GM23248 (cell line): ENCODE measurements at regions not wholly inside any gene's neighbourhood (a gene's known extent, or its start where the extent isn't known, plus 50 kb on each side); places are given as distances from the start of the nearest gene placed in this dataset.

ENCODE experiments used
- EZH2 ChIP-seq: fragments of 200-600 bp; sonication (generic); IDR thresholded peaks from 2 replicates; pipeline ENCODE4 v1.6.1; 2018; ENCODE audit warnings: antibody characterized with exemption, mild to moderate bottlenecking; ENCODE audit not compliant: insufficient read depth, poor library complexity, severe bottlenecking
- EZH2phosphoT487 ChIP-seq: fragments of 200-600 bp; sonication (generic); IDR thresholded peaks from 2 replicates; pipeline ENCODE4 v1.6.1; 2018; ENCODE audit warnings: antibody characterized with exemption, moderate library complexity, mild to moderate bottlenecking, low read depth; ENCODE audit not compliant: insufficient read depth

DNA sequence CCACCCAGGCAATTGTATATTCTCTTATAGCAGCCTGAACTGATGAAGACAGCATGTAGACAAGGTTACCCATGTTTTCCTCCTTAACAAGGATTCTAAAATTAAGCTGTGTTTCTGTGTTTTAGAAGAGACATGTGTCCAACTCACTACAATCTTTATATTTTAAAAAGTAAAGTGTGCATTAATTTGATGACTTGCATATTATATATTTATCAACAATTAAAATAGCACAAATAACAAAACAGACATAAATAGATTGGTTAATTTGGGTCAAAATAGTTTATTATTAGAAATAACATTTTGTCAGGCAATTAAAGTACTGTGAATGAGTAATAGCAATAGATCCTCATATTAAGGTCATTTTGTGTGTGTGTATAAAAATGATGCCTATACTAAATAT, 357.1 kb downstream of the PDGFC start:
- TF ChIP-seq EZH2phosphoT487 (no peak), EZH2 (no peak)
